Parathyroid adenoma (tissue), 2 donors: ENCODE measurements at regions not wholly inside any gene's neighbourhood (a gene's known extent, or its start where the extent isn't known, plus 50 kb on each side); places are given as distances from the start of the nearest gene placed in this dataset.

Experiments used
- H2AFZ ChIP-seq: fragments of 300-600 bp; sonication (generic); one replicate; pipeline ENCODE4 v1.7.0; 2017; ENCODE audit warnings: antibody characterized with exemption, mild to moderate bottlenecking
- H3K27ac ChIP-seq: fragments of 300-600 bp; sonication (generic); one replicate; pipeline ENCODE4 v1.7.0; 2017
- H3K27me3 ChIP-seq: fragments of 300-600 bp; sonication (generic); one replicate; pipeline ENCODE4 v1.7.0; 2017; ENCODE audit warnings: low read length; ENCODE audit not compliant: control insufficient read depth, insufficient read depth
- H3K36me3 ChIP-seq: fragments of 300-600 bp; sonication (generic); one replicate; pipeline ENCODE4 v1.7.0; 2017; ENCODE audit warnings: low read length; ENCODE audit not compliant: control insufficient read depth, insufficient read depth
- H3K4me1 ChIP-seq: fragments of 300-600 bp; sonication (generic); one replicate; pipeline ENCODE4 v1.7.0; 2017; ENCODE audit warnings: control low read depth
- H3K4me2 ChIP-seq: fragments of 300-600 bp; sonication (generic); one replicate; pipeline ENCODE4 v1.7.0; 2017; ENCODE audit warnings: low read length
- H3K4me3 ChIP-seq: fragments of 300-600 bp; sonication (generic); one replicate; pipeline ENCODE4 v1.7.0; 2017; ENCODE audit warnings: low read depth, low read length
- H3K79me2 ChIP-seq: fragments of 300-600 bp; sonication (generic); one replicate; pipeline ENCODE4 v1.7.0; 2017; ENCODE audit warnings: control low read depth
- H3K9ac ChIP-seq: fragments of 300-600 bp; sonication (generic); one replicate; pipeline ENCODE4 v1.7.0; 2017; ENCODE audit warnings: mild to moderate bottlenecking
- H3K9me3 ChIP-seq: fragments of 300-600 bp; sonication (generic); one replicate; pipeline ENCODE4 v1.7.0; 2017; ENCODE audit warnings: low read length; ENCODE audit not compliant: control insufficient read depth
- CTCF ChIP-seq: fragments of 300-600 bp; sonication (generic); IDR thresholded peaks from one replicate; pipeline ENCODE4 v1.7.0; 2017; ENCODE audit warnings: antibody characterized with exemption, mild to moderate bottlenecking
- donor health status: primary hyperparathyroidism.

GRCh38 chr1:192477630-192478029, 97.9 kb upstream of the RGS1 start:
- Histone ChIP-seq H3K4me1 (no peaks in the 10 kb centered on the region), H3K4me2 (no peak overlapping the region), H3K36me3 (no peaks in the 10 kb centered on the region), H3K9ac (no peak overlapping the region), H3K27me3 (no peaks in the 10 kb centered on the region), H2AFZ (no peak overlapping the region), H3K9me3 (no peaks in the 10 kb centered on the region), H3K79me2 (no peaks in the 10 kb centered on the region), H3K4me3 (no peak overlapping the region), H3K27ac (no peak overlapping the region)
- peak; percentile 10 for TF ChIP-seq CTCF

- Histone ChIP-seq H3K9me3 (no peaks in the 10 kb centered on the region), H3K27me3 (no peaks in the 10 kb centered on the region), H3K9ac (no peak overlapping the region), H3K27ac (no peak overlapping the region), H3K79me2 (no peaks in the 10 kb centered on the region), H3K36me3 (no peaks in the 10 kb centered on the region), H2AFZ (no peak overlapping the region), H3K4me3 (no peak overlapping the region), H3K4me1 (no peaks in the 10 kb centered on the region), H3K4me2 (no peak overlapping the region)
- TF ChIP-seq CTCF, result no peak
Observed at GRCh38 chr1:192485692-192486436, 89.7 kb upstream of the RGS1 start.

GRCh38 chr1:192488058-192488457, 87.5 kb upstream of the RGS1 start:
- H3K36me3 ChIP-seq, result no peaks in the 10 kb centered on the region
- no peak overlapping the region for H3K9ac ChIP-seq
- no peak overlapping the region for H3K27ac ChIP-seq
- no peaks in the 10 kb centered on the region for H3K4me1 ChIP-seq
- H3K9me3 ChIP-seq, result no peaks in the 10 kb centered on the region
- no peak overlapping the region for H3K4me3 ChIP-seq
- H3K4me2 ChIP-seq, result no peak overlapping the region
- no peak for TF ChIP-seq CTCF
- no peaks in the 10 kb centered on the region for H3K27me3 ChIP-seq
- H2AFZ ChIP-seq, result no peak overlapping the region
- no peaks in the 10 kb centered on the region for H3K79me2 ChIP-seq

GRCh38 chr1:192489047-192489446, 86.5 kb upstream of the RGS1 start:
- TF ChIP-seq CTCF, result no peak
- Histone ChIP-seq H3K4me1 (no peaks in the 10 kb centered on the region), H2AFZ (no peak overlapping the region), H3K4me3 (no peak overlapping the region), H3K36me3 (no peaks in the 10 kb centered on the region), H3K79me2 (no peaks in the 10 kb centered on the region), H3K9ac (no peak overlapping the region), H3K4me2 (no peak overlapping the region), H3K27ac (no peak overlapping the region), H3K9me3 (no peaks in the 10 kb centered on the region), H3K27me3 (no peaks in the 10 kb centered on the region)

GRCh38 chr1:192489748-192490147, 85.8 kb upstream of the RGS1 start:
- no peaks in the 10 kb centered on the region for H3K36me3 ChIP-seq
- TF ChIP-seq CTCF, result no peak
- no peak overlapping the region for H3K27ac ChIP-seq
- H3K27me3 ChIP-seq, result no peaks in the 10 kb centered on the region
- H3K9me3 ChIP-seq, result no peaks in the 10 kb centered on the region
- H3K4me2 ChIP-seq, result no peak overlapping the region
- no peaks in the 10 kb centered on the region for H3K4me1 ChIP-seq
- no peak overlapping the region for H3K4me3 ChIP-seq
- H3K9ac ChIP-seq, result no peak overlapping the region
- no peak overlapping the region for H2AFZ ChIP-seq
- H3K79me2 ChIP-seq, result no peaks in the 10 kb centered on the region
